ENCODE measurements at regions not wholly inside any gene's neighbourhood (a gene's known extent, or its start where the extent isn't known, plus 50 kb on each side); places are given as distances from the start of the nearest gene placed in this dataset.

DNA sequence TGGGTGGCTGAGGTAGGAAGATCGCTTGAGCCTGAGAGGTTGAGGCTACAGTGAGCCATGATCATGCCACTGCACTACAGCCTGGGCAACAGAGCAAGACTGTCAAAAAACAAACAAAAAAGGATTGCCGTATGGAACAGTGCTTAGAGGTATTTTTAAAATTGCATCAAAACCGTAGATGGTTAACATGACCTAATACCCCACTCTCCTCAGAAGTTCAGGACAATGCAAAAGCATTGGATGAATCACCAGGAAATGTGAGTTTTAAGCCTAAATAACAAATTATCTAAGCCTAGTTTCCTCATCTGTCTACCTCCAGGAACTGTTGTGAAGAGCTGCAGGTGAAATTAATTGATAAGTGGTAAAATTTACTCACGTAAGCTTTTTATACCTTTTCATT is 123.8 kb upstream of the ID4 start:
- H3K36me3 ChIP-seq (ENCODE audit: insufficient read depth, low read length): no peaks in the 10 kb centered on the region
- no peak overlapping the region for H3K27ac ChIP-seq (ENCODE audit: low read depth, low read length, poor library complexity, severe bottlenecking)
- H3K4me1 ChIP-seq (ENCODE audit: insufficient read depth, low read length, severe bottlenecking): no peaks in the 10 kb centered on the region
- H3K9me3 ChIP-seq (ENCODE audit: low read length): no peaks in the 10 kb centered on the region
- no peaks in the 10 kb centered on the region for H4K20me1 ChIP-seq (ENCODE audit: insufficient read depth, low read length)
- no peak overlapping the region for H2AFZ ChIP-seq (ENCODE audit: low read length)
- H3K79me2 ChIP-seq (ENCODE audit: insufficient read depth, low read length): no peaks in the 10 kb centered on the region
- no peaks in the 10 kb centered on the region for H3K9me2 ChIP-seq (ENCODE audit: low read depth, low read length)
- no peak overlapping the region for H3K9ac ChIP-seq (ENCODE audit: low read length)
- H3K4me3 ChIP-seq (ENCODE audit: low read depth, low read length, poor library complexity, severe bottlenecking): no peak overlapping the region
- no peaks in the 10 kb centered on the region for H3F3A ChIP-seq (ENCODE audit: insufficient read depth, low read length)
- no peak overlapping the region for H3K4me2 ChIP-seq (ENCODE audit: low read length)
- TF ChIP-seq EZH2 (IDR thresholded peaks at IDR 0.05; ENCODE audit: borderline replicate concordance, low read length): no peak
- TF ChIP-seq, protein P1, sequence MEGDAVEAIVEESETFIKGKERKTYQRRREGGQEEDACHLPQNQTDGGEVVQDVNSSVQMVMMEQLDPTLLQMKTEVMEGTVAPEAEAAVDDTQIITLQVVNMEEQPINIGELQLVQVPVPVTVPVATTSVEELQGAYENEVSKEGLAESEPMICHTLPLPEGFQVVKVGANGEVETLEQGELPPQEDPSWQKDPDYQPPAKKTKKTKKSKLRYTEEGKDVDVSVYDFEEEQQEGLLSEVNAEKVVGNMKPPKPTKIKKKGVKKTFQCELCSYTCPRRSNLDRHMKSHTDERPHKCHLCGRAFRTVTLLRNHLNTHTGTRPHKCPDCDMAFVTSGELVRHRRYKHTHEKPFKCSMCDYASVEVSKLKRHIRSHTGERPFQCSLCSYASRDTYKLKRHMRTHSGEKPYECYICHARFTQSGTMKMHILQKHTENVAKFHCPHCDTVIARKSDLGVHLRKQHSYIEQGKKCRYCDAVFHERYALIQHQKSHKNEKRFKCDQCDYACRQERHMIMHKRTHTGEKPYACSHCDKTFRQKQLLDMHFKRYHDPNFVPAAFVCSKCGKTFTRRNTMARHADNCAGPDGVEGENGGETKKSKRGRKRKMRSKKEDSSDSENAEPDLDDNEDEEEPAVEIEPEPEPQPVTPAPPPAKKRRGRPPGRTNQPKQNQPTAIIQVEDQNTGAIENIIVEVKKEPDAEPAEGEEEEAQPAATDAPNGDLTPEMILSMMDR (IDR thresholded peaks at IDR 0.05; ENCODE audit: low read length): no peak
- H3K27me3 ChIP-seq (ENCODE audit: insufficient read depth, low read length): no peaks in the 10 kb centered on the region

DNA sequence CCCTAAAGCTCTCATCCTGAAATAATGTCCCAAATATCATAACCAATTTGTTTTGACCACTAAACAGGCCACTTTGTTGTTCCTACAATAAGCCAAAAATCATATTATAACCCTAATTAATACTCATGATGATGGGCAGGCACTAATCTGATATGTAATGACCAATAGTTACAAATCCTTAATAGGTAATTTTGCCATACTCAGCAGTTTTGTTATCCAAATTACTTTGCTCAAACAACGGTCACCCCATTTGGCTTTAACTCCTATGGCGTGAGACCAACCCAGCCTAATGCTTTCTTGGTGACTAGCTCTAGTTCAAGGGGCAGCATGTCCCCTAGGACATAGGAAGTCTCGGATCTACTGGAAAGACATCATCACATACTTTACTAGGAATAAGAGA is 123.2 kb upstream of the ID4 start:
- Histone ChIP-seq H4K20me1 (ENCODE audit: insufficient read depth, low read length) (no peaks in the 10 kb centered on the region), H3K4me1 (ENCODE audit: insufficient read depth, low read length, severe bottlenecking) (no peaks in the 10 kb centered on the region), H3F3A (ENCODE audit: insufficient read depth, low read length) (no peaks in the 10 kb centered on the region), H3K9me2 (ENCODE audit: low read depth, low read length) (no peaks in the 10 kb centered on the region), H3K79me2 (ENCODE audit: insufficient read depth, low read length) (no peaks in the 10 kb centered on the region), H3K27me3 (ENCODE audit: insufficient read depth, low read length) (no peaks in the 10 kb centered on the region), H3K9ac (ENCODE audit: low read length) (no peak overlapping the region), H3K4me2 (ENCODE audit: low read length) (no peak overlapping the region), H3K27ac (ENCODE audit: low read depth, low read length, poor library complexity, severe bottlenecking) (no peak overlapping the region), H3K4me3 (ENCODE audit: low read depth, low read length, poor library complexity, severe bottlenecking) (no peak overlapping the region), H3K36me3 (ENCODE audit: insufficient read depth, low read length) (no peaks in the 10 kb centered on the region), H2AFZ (ENCODE audit: low read length) (no peak overlapping the region), H3K9me3 (ENCODE audit: low read length) (no peaks in the 10 kb centered on the region)
- no peak for TF ChIP-seq EZH2 (IDR thresholded peaks at IDR 0.05; ENCODE audit: borderline replicate concordance, low read length)
- TF ChIP-seq, protein P1 (IDR thresholded peaks at IDR 0.05; ENCODE audit: low read length): no peak

DNA sequence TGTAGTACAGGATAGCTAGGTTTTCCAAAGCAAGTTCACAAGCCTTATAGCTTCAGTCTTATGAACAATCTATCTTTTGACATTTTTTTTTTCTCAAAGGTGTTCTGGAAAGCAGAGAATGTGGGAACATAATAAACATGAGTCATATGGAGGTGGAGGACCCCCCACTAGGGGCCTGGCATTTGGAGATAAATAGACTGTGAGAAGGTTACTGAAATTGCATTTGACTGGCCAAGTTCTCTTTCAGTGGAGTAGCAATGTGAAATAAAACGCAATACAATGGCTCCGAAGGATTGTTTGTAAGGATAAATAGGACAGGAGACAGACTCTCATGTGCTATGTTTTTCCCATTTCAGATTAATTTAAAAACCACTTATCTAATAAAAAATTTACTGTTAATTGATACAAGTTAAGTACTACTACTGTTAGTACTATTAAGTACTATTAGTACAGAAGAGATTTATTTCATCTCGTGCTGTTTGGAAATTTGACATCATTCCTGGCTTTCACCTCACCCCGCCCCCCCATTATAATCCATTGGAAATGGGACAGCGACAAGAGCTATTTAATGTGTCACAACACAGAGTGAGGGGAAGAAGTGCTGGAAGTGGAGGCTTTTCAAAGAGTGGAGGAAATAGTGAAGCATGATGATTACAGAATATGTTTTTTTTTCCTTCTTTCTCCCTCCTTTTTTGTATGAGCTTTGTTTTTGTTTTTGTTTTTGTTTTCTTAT is 122.6 kb upstream of the ID4 start:
- Histone ChIP-seq H3K36me3 (ENCODE audit: insufficient read depth, low read length) (no peaks in the 10 kb centered on the region), H3K27ac (ENCODE audit: low read depth, low read length, poor library complexity, severe bottlenecking) (no peak overlapping the region), H3K9ac (ENCODE audit: low read length) (no peak overlapping the region), H3K79me2 (ENCODE audit: insufficient read depth, low read length) (no peaks in the 10 kb centered on the region), H2AFZ (ENCODE audit: low read length) (no peak overlapping the region), H3K27me3 (ENCODE audit: insufficient read depth, low read length) (no peaks in the 10 kb centered on the region), H3K9me2 (ENCODE audit: low read depth, low read length) (no peaks in the 10 kb centered on the region), H3F3A (ENCODE audit: insufficient read depth, low read length) (no peaks in the 10 kb centered on the region), H3K4me3 (ENCODE audit: low read depth, low read length, poor library complexity, severe bottlenecking) (no peak overlapping the region), H3K4me2 (ENCODE audit: low read length) (no peak overlapping the region), H3K9me3 (ENCODE audit: low read length) (no peaks in the 10 kb centered on the region), H4K20me1 (ENCODE audit: insufficient read depth, low read length) (no peaks in the 10 kb centered on the region), H3K4me1 (ENCODE audit: insufficient read depth, low read length, severe bottlenecking) (no peaks in the 10 kb centered on the region)
- TF ChIP-seq, protein P1 (IDR thresholded peaks at IDR 0.05; ENCODE audit: low read length): no peak
- TF ChIP-seq EZH2 (IDR thresholded peaks at IDR 0.05; ENCODE audit: borderline replicate concordance, low read length): no peak

Measured in OCI-LY1 (cell line).